ENCODE measurements at regions not wholly inside any gene's neighbourhood (a gene's known extent, or its start where the extent isn't known, plus 50 kb on each side); places are given as distances from the start of the nearest gene placed in this dataset.

DNA sequence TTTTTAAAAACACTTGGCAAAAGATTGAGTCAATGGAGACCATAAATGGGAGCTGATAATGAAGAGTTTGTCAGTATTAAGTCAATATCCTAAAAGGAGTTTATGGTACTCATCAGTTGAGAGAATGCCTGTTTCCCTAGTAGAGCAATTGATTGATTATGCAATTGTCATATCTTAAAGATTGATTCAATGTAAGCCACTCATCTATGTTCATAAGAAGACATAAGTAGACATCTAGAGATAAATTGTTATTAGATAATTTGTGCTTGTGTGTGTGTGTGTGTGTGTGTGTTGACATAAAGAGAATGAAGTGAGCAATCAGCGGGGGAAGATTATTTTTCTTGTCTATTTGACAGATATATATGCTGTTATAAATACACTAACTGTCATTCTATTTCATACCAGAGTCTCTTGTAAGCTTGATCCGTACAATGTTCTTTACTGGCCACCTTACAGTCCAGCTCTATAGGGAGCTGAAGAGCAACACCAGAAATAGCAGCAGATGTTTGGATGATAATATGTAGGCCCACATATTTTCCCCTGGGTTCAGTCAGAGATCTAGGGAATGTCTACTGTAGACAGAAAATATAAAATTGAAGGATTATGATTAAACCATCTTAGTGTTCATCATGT is 848.6 kb upstream of the EPHA6 start:
- TF ChIP-seq, protein P1, sequence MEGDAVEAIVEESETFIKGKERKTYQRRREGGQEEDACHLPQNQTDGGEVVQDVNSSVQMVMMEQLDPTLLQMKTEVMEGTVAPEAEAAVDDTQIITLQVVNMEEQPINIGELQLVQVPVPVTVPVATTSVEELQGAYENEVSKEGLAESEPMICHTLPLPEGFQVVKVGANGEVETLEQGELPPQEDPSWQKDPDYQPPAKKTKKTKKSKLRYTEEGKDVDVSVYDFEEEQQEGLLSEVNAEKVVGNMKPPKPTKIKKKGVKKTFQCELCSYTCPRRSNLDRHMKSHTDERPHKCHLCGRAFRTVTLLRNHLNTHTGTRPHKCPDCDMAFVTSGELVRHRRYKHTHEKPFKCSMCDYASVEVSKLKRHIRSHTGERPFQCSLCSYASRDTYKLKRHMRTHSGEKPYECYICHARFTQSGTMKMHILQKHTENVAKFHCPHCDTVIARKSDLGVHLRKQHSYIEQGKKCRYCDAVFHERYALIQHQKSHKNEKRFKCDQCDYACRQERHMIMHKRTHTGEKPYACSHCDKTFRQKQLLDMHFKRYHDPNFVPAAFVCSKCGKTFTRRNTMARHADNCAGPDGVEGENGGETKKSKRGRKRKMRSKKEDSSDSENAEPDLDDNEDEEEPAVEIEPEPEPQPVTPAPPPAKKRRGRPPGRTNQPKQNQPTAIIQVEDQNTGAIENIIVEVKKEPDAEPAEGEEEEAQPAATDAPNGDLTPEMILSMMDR (IDR thresholded peaks at IDR 0.05; ENCODE audit: poor library complexity): no peak
- TF ChIP-seq EZH2 (IDR thresholded peaks at IDR 0.05; ENCODE audit: borderline replicate concordance) (no peak), EZH2phosphoT487 (IDR thresholded peaks at IDR 0.05; ENCODE audit: low read depth, severe bottlenecking, unreplicated experiment) (no peak)
